RKO (cell line): ENCODE measurements at regions not wholly inside any gene's neighbourhood (a gene's known extent, or its start where the extent isn't known, plus 50 kb on each side); places are given as distances from the start of the nearest gene placed in this dataset.
"Not testable (repeated sequence)": the region's sequence is repeated elsewhere in the genome, so short reads cannot be mapped to it uniquely, and the experiment has no call there.

Source experiments
- DNase-seq: peaks from one replicate; pipeline ENCODE4 v3.0.0-alpha.2; 2016; ENCODE audit warnings: low spot score

GRCh38 chr2:131584380-131584779 is 56.7 kb downstream of the CCDC74A start:
- DNase-seq = no peak

- no peak for DNase-seq
These were observed 57.3 kb downstream of the CCDC74A start for GRCh38 chr2:131584940-131585339.

GRCh38 chr2:131588152-131588873 is 60.6 kb downstream of the CCDC74A start:
- no peak for DNase-seq

- DNase-seq = not testable (repeated sequence)
These were observed 61.4 kb downstream of the CCDC74A start for GRCh38 chr2:131589126-131589525.

- no peak for DNase-seq
These were observed 62.7 kb downstream of the CCDC74A start for GRCh38 chr2:131590366-131590765.

GRCh38 chr2:131590896-131591295 is 63.2 kb downstream of the CCDC74A start:
- DNase-seq = no peak

- DNase-seq = not testable (repeated sequence)
These were observed 68.9 kb downstream of the CCDC74A start for GRCh38 chr2:131596561-131596960.

GRCh38 chr2:131602444-131602843 is 74.8 kb downstream of the CCDC74A start:
- not testable (repeated sequence) for DNase-seq

GRCh38 chr2:131604652-131605051 is 77.0 kb downstream of the CCDC74A start:
- not testable (repeated sequence) for DNase-seq

- not testable (repeated sequence) for DNase-seq
These were observed 78.7 kb downstream of the CCDC74A start for GRCh38 chr2:131606366-131606765.

- not testable (repeated sequence) for DNase-seq
These were observed 79.4 kb downstream of the CCDC74A start for GRCh38 chr2:131607056-131607455.

- not testable (repeated sequence) for DNase-seq
These were observed 86.9 kb downstream of the CCDC74A start for GRCh38 chr2:131614539-131614938.

- not testable (repeated sequence) for DNase-seq
These were observed 90.6 kb downstream of the CCDC74A start for GRCh38 chr2:131618320-131618719.

GRCh38 chr2:131622874-131623273 is 95.2 kb downstream of the CCDC74A start:
- not testable (repeated sequence) for DNase-seq

GRCh38 chr2:131626011-131626410 is 98.3 kb downstream of the CCDC74A start:
- not testable (repeated sequence) for DNase-seq

GRCh38 chr2:131626565-131626964 is 98.9 kb downstream of the CCDC74A start:
- not testable (repeated sequence) for DNase-seq

- not testable (repeated sequence) for DNase-seq
These were observed 100.1 kb downstream of the CCDC74A start for GRCh38 chr2:131627777-131628176.

- not testable (repeated sequence) for DNase-seq
These were observed 104.0 kb downstream of the CCDC74A start for GRCh38 chr2:131631648-131632047.

- DNase-seq = not testable (repeated sequence)
These were observed 105.7 kb downstream of the CCDC74A start for GRCh38 chr2:131633405-131633804.

- not testable (repeated sequence) for DNase-seq
These were observed 106.4 kb downstream of the CCDC74A start for GRCh38 chr2:131633827-131634695.

- no peak for DNase-seq
These were observed 107.9 kb downstream of the CCDC74A start for GRCh38 chr2:131635611-131636010.

- DNase-seq = not testable (repeated sequence)
These were observed 109.1 kb downstream of the CCDC74A start for GRCh38 chr2:131636704-131637308.
